Retinal pigment epithelial cell (primary cell): ENCODE measurements at regions not wholly inside any gene's neighbourhood (a gene's known extent, or its start where the extent isn't known, plus 50 kb on each side); places are given as distances from the start of the nearest gene placed in this dataset.

Experiments used
- DNase-seq: peaks from one replicate; pipeline ENCODE4 v3.0.0-alpha.2; 2010; ENCODE audit warnings: low read depth
- H3K4me3 ChIP-seq: 2 replicates; pipeline ENCODE4 v1.5.1; 2011; ENCODE audit warnings: mild to moderate bottlenecking, low read length, control low read depth, moderate library complexity
- TF ChIP-seq, protein P1 (sequence below): conservative IDR thresholded peaks from 2 replicates; pipeline ENCODE4 v1.5.1; 2011; ENCODE audit warnings: low read depth, low read length, control low read depth, inconsistent platforms

GRCh38 chr2:160952464-160953254 lies 207.6 kb upstream of the TANK start:
- no peak overlapping the region for H3K4me3 ChIP-seq
- DNase-seq = no peak
- TF ChIP-seq, protein P1, sequence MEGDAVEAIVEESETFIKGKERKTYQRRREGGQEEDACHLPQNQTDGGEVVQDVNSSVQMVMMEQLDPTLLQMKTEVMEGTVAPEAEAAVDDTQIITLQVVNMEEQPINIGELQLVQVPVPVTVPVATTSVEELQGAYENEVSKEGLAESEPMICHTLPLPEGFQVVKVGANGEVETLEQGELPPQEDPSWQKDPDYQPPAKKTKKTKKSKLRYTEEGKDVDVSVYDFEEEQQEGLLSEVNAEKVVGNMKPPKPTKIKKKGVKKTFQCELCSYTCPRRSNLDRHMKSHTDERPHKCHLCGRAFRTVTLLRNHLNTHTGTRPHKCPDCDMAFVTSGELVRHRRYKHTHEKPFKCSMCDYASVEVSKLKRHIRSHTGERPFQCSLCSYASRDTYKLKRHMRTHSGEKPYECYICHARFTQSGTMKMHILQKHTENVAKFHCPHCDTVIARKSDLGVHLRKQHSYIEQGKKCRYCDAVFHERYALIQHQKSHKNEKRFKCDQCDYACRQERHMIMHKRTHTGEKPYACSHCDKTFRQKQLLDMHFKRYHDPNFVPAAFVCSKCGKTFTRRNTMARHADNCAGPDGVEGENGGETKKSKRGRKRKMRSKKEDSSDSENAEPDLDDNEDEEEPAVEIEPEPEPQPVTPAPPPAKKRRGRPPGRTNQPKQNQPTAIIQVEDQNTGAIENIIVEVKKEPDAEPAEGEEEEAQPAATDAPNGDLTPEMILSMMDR = no peak

GRCh38 chr2:160955578-160955977 lies 204.7 kb upstream of the TANK start:
- TF ChIP-seq, protein P1 = no peak
- no peak for DNase-seq
- H3K4me3 ChIP-seq = no peak overlapping the region

DNA sequence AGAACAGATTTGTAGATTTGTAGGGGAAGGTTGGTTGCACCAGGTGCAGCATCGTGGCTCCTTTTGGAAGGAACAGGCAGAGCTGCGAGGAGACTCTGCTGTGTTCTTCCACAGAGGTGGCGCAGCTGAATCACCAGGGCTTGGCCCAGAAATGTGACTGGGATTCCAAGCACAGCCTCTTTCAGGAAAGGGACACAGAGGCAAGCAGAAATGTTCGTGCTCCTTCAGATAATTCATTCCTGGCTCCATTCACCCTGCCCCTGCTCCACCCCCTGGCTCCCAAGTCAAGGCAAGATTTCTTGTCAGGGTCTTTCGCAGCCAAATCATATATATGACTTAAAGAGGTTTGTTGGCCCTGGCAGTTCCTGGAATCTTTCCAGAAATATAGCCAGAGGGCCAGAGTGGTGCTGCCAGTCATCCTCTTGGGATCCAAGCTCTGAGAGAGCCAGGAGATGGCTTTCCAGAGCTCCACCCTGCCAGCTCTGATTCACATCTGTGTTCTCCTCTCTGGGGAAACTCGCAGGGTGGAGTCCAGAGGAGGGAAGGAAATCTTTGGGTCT lies 203.9 kb upstream of the TANK start:
- DNase-seq = no peak
- no peak overlapping the region for H3K4me3 ChIP-seq
- TF ChIP-seq, protein P1 = no peak

DNA sequence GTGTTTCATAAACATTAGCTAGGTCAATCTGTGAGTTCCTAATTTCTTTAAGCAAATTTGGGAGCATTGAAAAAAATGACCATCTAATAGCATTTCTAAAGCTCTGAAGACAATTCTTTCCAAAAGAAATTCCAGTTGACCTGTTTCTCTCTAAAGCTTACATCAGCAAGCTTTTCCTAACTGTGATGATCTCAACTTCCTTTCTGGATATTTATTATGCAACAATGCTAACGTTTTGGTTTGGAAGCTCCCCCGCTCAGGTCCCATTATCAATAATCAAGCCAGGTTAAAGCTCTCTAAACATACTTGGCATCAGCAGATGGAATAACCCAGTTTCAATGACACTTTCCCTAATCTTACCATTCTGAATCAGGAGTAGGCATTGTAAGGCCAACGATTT lies 196.3 kb upstream of the TANK start:
- H3K4me3 ChIP-seq = no peak overlapping the region
- TF ChIP-seq, protein P1 = no peak
- no peak for DNase-seq

DNA sequence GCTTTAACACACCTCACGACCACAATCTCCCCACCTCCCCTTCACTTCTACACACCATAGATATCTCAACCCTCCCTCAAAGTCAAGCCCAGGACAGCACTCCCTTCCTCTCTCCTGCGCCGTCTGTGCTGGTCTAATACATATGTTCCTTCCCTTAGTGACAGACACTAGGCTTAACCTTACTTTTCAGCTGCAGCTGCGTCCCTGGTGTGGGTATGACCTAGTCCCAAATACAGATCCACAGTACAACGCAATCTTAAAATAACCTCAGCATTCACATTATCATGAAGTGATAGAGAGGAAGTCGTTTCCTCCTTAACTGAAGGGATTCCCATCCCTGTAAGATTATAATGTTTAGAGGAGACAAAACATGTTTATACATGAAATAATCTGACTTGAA lies 192.7 kb upstream of the TANK start:
- TF ChIP-seq, protein P1 = no peak
- no peak overlapping the region for H3K4me3 ChIP-seq
- DNase-seq = no peak

GRCh38 chr2:160968183-160968582 lies 192.0 kb upstream of the TANK start:
- DNase-seq = no peak
- no peak overlapping the region for H3K4me3 ChIP-seq
- TF ChIP-seq, protein P1 = no peak
